Gastroesophageal sphincter (tissue), 4 donors: ENCODE measurements at regions not wholly inside any gene's neighbourhood (a gene's known extent, or its start where the extent isn't known, plus 50 kb on each side); places are given as distances from the start of the nearest gene placed in this dataset.

Source experiments
- ATAC-seq: fragments of 150-250 bp; one replicate; pipeline ENCODE4 v1.9.1; 2016; ENCODE audit warnings: mild to moderate bottlenecking, moderate library complexity
- H3K27ac ChIP-seq, 4 donors: fragments of 200-600 bp; sonication (generic) in 3 of 4; 1 replicate in 3 of 4; 2 replicates in 1 of 4; pipeline ENCODE4 v1.5.1; 2016 to 2019
- H3K27me3 ChIP-seq: fragments of 200-600 bp; sonication (generic); one replicate; pipeline ENCODE4 v1.5.1; 2019
- H3K36me3 ChIP-seq, 2 donors: fragments of 200-600 bp; sonication (generic); one replicate each; pipeline ENCODE4 v1.5.1; 2019; ENCODE audit warnings: control low read depth in 1 of 2
- H3K4me1 ChIP-seq, 3 donors: fragments of 200-600 bp; sonication (generic); 1 replicate in 2 of 3; 2 replicates in 1 of 3; pipeline ENCODE4 v1.5.1; 2016 to 2019; ENCODE audit warnings: control low read depth in 2 of 3
- H3K4me3 ChIP-seq, 2 donors: fragments of 200-600 bp; sonication (generic); one replicate each; pipeline ENCODE4 v1.5.1; 2019; ENCODE audit warnings: mild to moderate bottlenecking in 1 of 2, moderate library complexity in 1 of 2
- H3K9me3 ChIP-seq, 3 donors: fragments of 200-600 bp; sonication (generic); one replicate each; pipeline ENCODE4 v1.5.1; 2017 to 2019; ENCODE audit warnings: control low read depth in 2 of 3
- EP300 ChIP-seq: sonication (generic); formaldehyde crosslinking; IDR thresholded peaks from one replicate; pipeline ENCODE4 v1.6.1; 2017; ENCODE audit warnings: antibody characterized with exemption, mild to moderate bottlenecking
- POLR2A ChIP-seq, 2 donors: fragments of 450-650 bp; IDR thresholded peaks; one replicate each; pipeline ENCODE4 v1.6.1; 2017; ENCODE audit warnings: antibody characterized with exemption in 2 of 2, mild to moderate bottlenecking in 2 of 2, moderate library complexity in 1 of 2
- POLR2AphosphoS5 ChIP-seq: sonication (generic); formaldehyde crosslinking; IDR thresholded peaks from one replicate; pipeline ENCODE4 v1.6.1; 2017; ENCODE audit warnings: antibody characterized with exemption
- WGBS, 2 donors: methylation state at CpG; one replicate each; pipeline ENCODE4 v1.1.5; 2018; ENCODE audit warnings: low coverage in 1 of 2; 5-methylcytosine and 5-hydroxymethylcytosine counted together
- TF ChIP-seq, protein P1 (sequence below), 4 experiments: fragments of 200-600 bp in 2 of 4; fragments of 450-650 bp in 2 of 4; sonication (generic) in 1 of 4; IDR thresholded peaks; one replicate each; pipeline ENCODE4 v1.5.1; 2017 to 2019; ENCODE audit warnings: antibody characterized with exemption in 4 of 4, mild to moderate bottlenecking in 2 of 4, moderate library complexity in 2 of 4

DNA sequence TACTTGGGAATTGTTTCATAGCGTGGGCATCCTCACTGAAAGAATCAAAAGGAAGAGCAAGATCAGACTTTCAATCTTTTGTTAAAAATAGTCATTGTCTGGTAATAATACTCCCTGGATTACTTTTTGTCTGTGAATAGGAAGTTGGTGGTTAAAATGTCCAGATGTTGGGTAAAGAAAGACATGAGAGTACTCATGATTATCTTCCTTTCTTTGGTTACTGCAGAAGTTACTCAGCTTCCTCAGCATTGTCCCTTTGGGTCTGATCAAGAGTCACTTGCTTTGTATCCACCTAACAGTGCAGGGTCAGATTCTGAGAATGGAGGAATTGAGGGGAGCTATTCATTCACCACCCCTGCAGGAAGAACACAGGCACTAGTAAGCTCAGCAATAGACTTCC lies 54.6 kb downstream of the RIN2 start:
- TF ChIP-seq EP300 (no peak), POLR2AphosphoS5 (no peak), POLR2A (IDR thresholded peaks at IDR 0.05) (no peak)
- TF ChIP-seq, protein P1, sequence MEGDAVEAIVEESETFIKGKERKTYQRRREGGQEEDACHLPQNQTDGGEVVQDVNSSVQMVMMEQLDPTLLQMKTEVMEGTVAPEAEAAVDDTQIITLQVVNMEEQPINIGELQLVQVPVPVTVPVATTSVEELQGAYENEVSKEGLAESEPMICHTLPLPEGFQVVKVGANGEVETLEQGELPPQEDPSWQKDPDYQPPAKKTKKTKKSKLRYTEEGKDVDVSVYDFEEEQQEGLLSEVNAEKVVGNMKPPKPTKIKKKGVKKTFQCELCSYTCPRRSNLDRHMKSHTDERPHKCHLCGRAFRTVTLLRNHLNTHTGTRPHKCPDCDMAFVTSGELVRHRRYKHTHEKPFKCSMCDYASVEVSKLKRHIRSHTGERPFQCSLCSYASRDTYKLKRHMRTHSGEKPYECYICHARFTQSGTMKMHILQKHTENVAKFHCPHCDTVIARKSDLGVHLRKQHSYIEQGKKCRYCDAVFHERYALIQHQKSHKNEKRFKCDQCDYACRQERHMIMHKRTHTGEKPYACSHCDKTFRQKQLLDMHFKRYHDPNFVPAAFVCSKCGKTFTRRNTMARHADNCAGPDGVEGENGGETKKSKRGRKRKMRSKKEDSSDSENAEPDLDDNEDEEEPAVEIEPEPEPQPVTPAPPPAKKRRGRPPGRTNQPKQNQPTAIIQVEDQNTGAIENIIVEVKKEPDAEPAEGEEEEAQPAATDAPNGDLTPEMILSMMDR (IDR thresholded peaks at IDR 0.05) = no peak
- Histone ChIP-seq H3K27ac (peak overlapping the region in 2 of 4 donors; percentile 13 to 28), H3K4me3 (no peak overlapping the region), H3K9me3 (no peaks in the 10 kb centered on the region), H3K27me3 (no peaks in the 10 kb centered on the region), H3K4me1 (peaks cover 0 to 50% (median 15%) of the 10 kb centered on the region in 3 donors), H3K36me3 (peaks cover 0 to 9% of the 10 kb centered on the region in 2 donors)
- ATAC-seq = no peak
- 100% methylated on average over 1 of the region's 1 CpG for WGBS, 2 donors

- peak overlapping the region in 3 of 4 donors; percentile 40 to 56 (median 41) for H3K27ac ChIP-seq
- no peaks in the 10 kb centered on the region for H3K27me3 ChIP-seq
These were observed 56.0 kb downstream of the RIN2 start for GRCh38 chr20:19813846-19814640.

GRCh38 chr20:19815553-19815991 lies 57.5 kb downstream of the RIN2 start:
- 17 to 43% methylated on average over 5 to 7 of the region's 8 CpGs for WGBS, 2 donors
- Histone ChIP-seq H3K4me1 (peaks cover 0 to 42% (median 15%) of the 10 kb centered on the region in 3 donors), H3K4me3 (no peak overlapping the region), H3K27me3 (no peaks in the 10 kb centered on the region), H3K9me3 (no peaks in the 10 kb centered on the region), H3K36me3 (peaks cover 0 to 5% of the 10 kb centered on the region in 2 donors), H3K27ac (peak overlapping the region in 3 of 4 donors; percentile 12 to 56 (median 28))
- peak; percentile 87 for ATAC-seq
- TF ChIP-seq POLR2A (IDR thresholded peaks at IDR 0.05) (no peak), POLR2AphosphoS5 (peak; percentile 66), EP300 (no peak)
- TF ChIP-seq, protein P1 (IDR thresholded peaks at IDR 0.05) = peak in 1 of 4 experiments; percentile 37

More at GRCh38 chr20:19813846-19814640, 56.0 kb downstream of the RIN2 start:
- 56 to 57% methylated on average over 6 to 9 of the region's 9 CpGs for WGBS, 2 donors
- no peak overlapping the region for H3K4me3 ChIP-seq
- peak; percentile 29 for TF ChIP-seq POLR2AphosphoS5
- TF ChIP-seq, protein P1 (IDR thresholded peaks at IDR 0.05) = no peak
- H3K36me3 ChIP-seq = peaks cover 0 to 10% of the 10 kb centered on the region in 2 donors
- peaks cover 0 to 42% (median 15%) of the 10 kb centered on the region in 3 donors for H3K4me1 ChIP-seq
- no peak for ATAC-seq
- H3K9me3 ChIP-seq = no peaks in the 10 kb centered on the region

GRCh38 chr20:19816386-19816785 lies 58.3 kb downstream of the RIN2 start:
- no peak for TF ChIP-seq EP300
- TF ChIP-seq POLR2A (IDR thresholded peaks at IDR 0.05) = no peak
- TF ChIP-seq POLR2AphosphoS5 = no peak
- TF ChIP-seq, protein P1 (IDR thresholded peaks at IDR 0.05) = no peak
- no peak overlapping the region for H3K4me3 ChIP-seq
- H3K27ac ChIP-seq = peak overlapping the region in 2 of 4 donors; percentile 28 to 56

DNA sequence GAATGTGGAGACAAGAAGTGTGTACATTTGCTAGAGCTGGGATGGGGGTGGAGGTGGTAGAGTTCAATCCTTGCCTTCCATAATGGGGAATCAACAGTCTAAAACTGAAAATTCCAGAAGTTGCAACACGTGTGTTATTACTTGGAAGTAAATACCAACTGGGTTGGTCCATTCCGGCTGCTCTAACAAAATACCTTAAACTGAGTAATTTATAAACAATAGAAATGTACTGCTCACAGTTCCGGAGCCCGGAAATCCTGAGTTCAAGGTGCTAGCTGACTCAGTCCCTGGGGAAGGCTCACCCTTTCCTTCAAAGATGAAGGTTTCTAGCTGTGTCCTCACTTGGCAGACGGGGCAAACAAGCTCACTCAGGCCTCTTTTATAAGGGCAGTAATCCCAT lies 59.0 kb downstream of the RIN2 start:
- Histone ChIP-seq H3K36me3 (peaks cover 0 to 5% of the 10 kb centered on the region in 2 donors), H3K9me3 (no peaks in the 10 kb centered on the region), H3K4me3 (no peak overlapping the region), H3K4me1 (peaks cover 0 to 42% (median 15%) of the 10 kb centered on the region in 3 donors), H3K27ac (no peak overlapping the region), H3K27me3 (no peaks in the 10 kb centered on the region)
- ATAC-seq = peak; percentile 63
- 40 to 73% methylated on average over 2 to 5 of the region's 5 CpGs for WGBS, 2 donors
- TF ChIP-seq, protein P1 (IDR thresholded peaks at IDR 0.05) = no peak
- TF ChIP-seq POLR2AphosphoS5 = peak; percentile 32
- TF ChIP-seq POLR2A (IDR thresholded peaks at IDR 0.05) = no peak
- no peak for TF ChIP-seq EP300

More at GRCh38 chr20:19816386-19816785, 58.3 kb downstream of the RIN2 start:
- peaks cover 0 to 5% of the 10 kb centered on the region in 2 donors for H3K36me3 ChIP-seq
- H3K4me1 ChIP-seq = peaks cover 0 to 42% (median 15%) of the 10 kb centered on the region in 3 donors
- WGBS, 2 donors = 77 to 89% methylated on average over 3 to 4 of the region's 4 CpGs
- no peaks in the 10 kb centered on the region for H3K9me3 ChIP-seq
- H3K27me3 ChIP-seq = no peaks in the 10 kb centered on the region
- no peak for ATAC-seq
